BLaER1 treated with 17β-estradiol and CSF1 and Interleukin-3, amounts not matched to agents 10 nM and 100 nM (cell line): ENCODE measurements at regions not wholly inside any gene's neighbourhood (a gene's known extent, or its start where the extent isn't known, plus 50 kb on each side); places are given as distances from the start of the nearest gene placed in this dataset.
"Not testable (repeated sequence)": the region's sequence is repeated elsewhere in the genome, so short reads cannot be mapped to it uniquely, and the experiment has no call there.

Experiments used
- H3K27ac ChIP-seq, 11 experiments: shearing (Covaris generic); formaldehyde crosslinking; 2 replicates each; pipeline ENCODE4 v1.8.1; 2022
- H3K27me3 ChIP-seq, 11 experiments: shearing (Covaris generic); formaldehyde crosslinking; 2 replicates each; pipeline ENCODE4 v1.8.1; 2022
- H3K36me3 ChIP-seq, 11 experiments: shearing (Covaris generic); formaldehyde crosslinking; 2 replicates each; pipeline ENCODE4 v1.8.1; 2022
- H3K4me1 ChIP-seq, 10 experiments: shearing (Covaris generic); formaldehyde crosslinking; 2 replicates each; pipeline ENCODE4 v1.8.1; 2022
- H3K4me2 ChIP-seq, 11 experiments: shearing (Covaris generic); formaldehyde crosslinking; 2 replicates each; pipeline ENCODE4 v1.8.1; 2022
- H3K4me3 ChIP-seq, 10 experiments: shearing (Covaris generic); formaldehyde crosslinking; 2 replicates each; pipeline ENCODE4 v1.8.1; 2022
- H3K9ac ChIP-seq, 11 experiments: shearing (Covaris generic); formaldehyde crosslinking; 2 replicates each; pipeline ENCODE4 v1.8.1; 2022
- H3K9me3 ChIP-seq, 11 experiments: shearing (Covaris generic); formaldehyde crosslinking; replicated peaks in 1 of 11; 2 replicates each; pipeline ENCODE4 v1.8.1; 2022
- H4K20me1 ChIP-seq, 11 experiments: shearing (Covaris generic); formaldehyde crosslinking; 2 replicates each; pipeline ENCODE4 v1.8.1; 2022
- Cebpa-rat ChIP-seq, 11 experiments: shearing (Covaris generic); IDR thresholded peaks; 2 replicates each; pipeline ENCODE4 v1.8.1; 2022

- Histone ChIP-seq H3K9me3 (peaks cover 0 to 6% (median 0%) of the 10 kb centered on the region in 11 experiments; a peak in 1 of 22 replicates), H3K4me2 (no peak overlapping the region), H3K4me1 (0 out of 20 replicates have a peak, but pooled peaks cover 0 to 4% (median 0%) of the 10 kb centered on the region in 10 experiments), H3K9ac (no peak overlapping the region), H3K27me3 (no peaks in the 10 kb centered on the region), H3K36me3 (no peaks in the 10 kb centered on the region), H3K4me3 (no peak overlapping the region), H4K20me1 (no peaks in the 10 kb centered on the region), H3K27ac (no peak overlapping the region)
- no peak for TF ChIP-seq Cebpa-rat (IDR thresholded peaks at IDR 0.05)
Measured at GRCh38 chr1:189125694-189126093, 1352.0 kb downstream of the BRINP3 start.

DNA sequence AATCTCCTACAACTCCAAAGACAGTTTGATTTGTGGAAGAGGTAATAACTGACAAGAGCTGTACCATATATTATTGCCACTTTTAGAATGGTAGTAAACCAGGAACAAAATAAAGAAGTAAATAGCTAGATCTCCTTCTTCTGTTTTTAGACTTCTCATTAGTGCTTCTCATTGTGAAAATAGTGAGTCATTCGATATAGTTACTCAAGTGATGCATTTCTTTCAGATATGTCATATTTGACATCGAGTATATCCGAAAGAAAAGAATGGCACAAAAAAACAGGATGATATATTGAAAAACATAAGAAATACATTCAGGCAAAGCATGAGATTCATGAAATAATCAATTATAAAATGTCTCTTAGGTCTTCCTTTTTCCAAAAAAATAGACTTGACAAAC, 1346.1 kb downstream of the BRINP3 start:
- Histone ChIP-seq H3K4me3 (no peak overlapping the region), H3K4me2 (no peak overlapping the region), H3K27ac (no peak overlapping the region), H3K9ac (no peak overlapping the region), H3K27me3 (no peaks in the 10 kb centered on the region), H4K20me1 (no peaks in the 10 kb centered on the region), H3K36me3 (no peaks in the 10 kb centered on the region), H3K4me1 (no peaks in the 10 kb centered on the region), H3K9me3 (no peaks in the 10 kb centered on the region)
- no peak for TF ChIP-seq Cebpa-rat (IDR thresholded peaks at IDR 0.05)

GRCh38 chr1:189139748-189140147, 1337.9 kb downstream of the BRINP3 start:
- peaks cover 0 to 13% (median 8%) of the 10 kb centered on the region in 11 experiments; a peak in 15 of 22 replicates for H3K9me3 ChIP-seq
- H3K4me1 ChIP-seq, H3K27ac ChIP-seq, H3K36me3 ChIP-seq, H3K27me3 ChIP-seq, H3K9ac ChIP-seq, H4K20me1 ChIP-seq, H3K4me3 ChIP-seq, H3K4me2 ChIP-seq: not testable (repeated sequence)

- H3K27ac ChIP-seq = no peak overlapping the region
- no peaks in the 10 kb centered on the region for H4K20me1 ChIP-seq
- H3K9me3 ChIP-seq = peaks cover 0 to 13% (median 8%) of the 10 kb centered on the region in 11 experiments; a peak in 15 of 22 replicates
- H3K4me3 ChIP-seq = no peak overlapping the region
- H3K27me3 ChIP-seq = no peaks in the 10 kb centered on the region
- H3K9ac ChIP-seq = no peak overlapping the region
- H3K36me3 ChIP-seq = no peaks in the 10 kb centered on the region
- no peak overlapping the region; a peak in 1 of 22 replicates for H3K4me2 ChIP-seq
- TF ChIP-seq Cebpa-rat (IDR thresholded peaks at IDR 0.05) = no peak
- H3K4me1 ChIP-seq = 0 out of 20 replicates have a peak, but pooled peaks cover 0 to 6% (median 0%) of the 10 kb centered on the region in 10 experiments
Measured at GRCh38 chr1:189141056-189141455, 1336.6 kb downstream of the BRINP3 start.

DNA sequence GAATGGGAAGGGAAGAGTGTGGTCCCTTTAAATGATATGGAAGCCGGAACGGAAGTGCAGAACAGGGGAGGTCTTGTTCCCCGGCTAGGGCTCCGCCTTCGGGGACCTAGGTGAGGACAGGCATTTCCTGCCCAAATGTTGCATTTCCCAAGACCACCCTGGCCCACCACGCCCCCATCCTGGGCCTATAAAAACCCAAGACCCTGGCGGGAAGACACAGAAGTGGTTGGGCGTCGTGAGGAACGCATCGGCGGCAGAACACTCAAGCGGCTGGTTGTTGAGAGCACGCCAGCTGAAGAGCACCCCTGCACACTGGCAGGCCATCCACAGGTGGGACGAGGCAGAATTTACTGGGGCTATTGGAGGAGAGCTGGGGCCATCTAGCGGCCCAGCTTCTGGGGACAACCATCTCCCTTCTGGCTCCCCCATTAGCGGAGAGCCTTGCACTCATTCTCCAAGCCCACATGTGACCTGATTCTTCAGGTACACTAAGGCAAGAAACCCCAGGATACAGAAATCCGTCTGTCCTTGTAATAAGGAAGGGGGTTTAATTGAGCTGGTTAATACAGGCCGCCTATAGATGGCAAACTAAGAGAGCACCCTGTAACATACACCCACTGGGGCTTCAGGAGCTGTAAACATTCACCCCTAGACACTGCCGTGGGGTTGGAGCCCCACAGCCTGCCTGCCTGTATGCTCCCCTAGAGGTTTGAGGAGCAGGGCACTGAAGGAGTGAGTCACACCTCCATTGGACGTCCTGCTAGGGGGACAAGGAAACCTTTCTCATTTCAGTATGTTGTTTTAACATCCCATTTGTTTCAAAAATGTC, 1327.9 kb downstream of the BRINP3 start:
- no peak overlapping the region for H3K4me3 ChIP-seq
- no peaks in the 10 kb centered on the region for H3K36me3 ChIP-seq
- no peaks in the 10 kb centered on the region for H3K4me1 ChIP-seq
- no peak overlapping the region for H3K27ac ChIP-seq
- H4K20me1 ChIP-seq = no peaks in the 10 kb centered on the region
- no peaks in the 10 kb centered on the region for H3K9me3 ChIP-seq
- no peaks in the 10 kb centered on the region for H3K27me3 ChIP-seq
- no peak overlapping the region for H3K9ac ChIP-seq
- no peak for TF ChIP-seq Cebpa-rat (IDR thresholded peaks at IDR 0.05)
- H3K4me2 ChIP-seq = no peak overlapping the region

GRCh38 chr1:189150624-189151023, 1327.0 kb downstream of the BRINP3 start:
- no peaks in the 10 kb centered on the region for H4K20me1 ChIP-seq
- H3K4me3 ChIP-seq = no peak overlapping the region
- H3K36me3 ChIP-seq = no peaks in the 10 kb centered on the region
- no peak overlapping the region for H3K9ac ChIP-seq
- TF ChIP-seq Cebpa-rat (IDR thresholded peaks at IDR 0.05) = no peak
- H3K9me3 ChIP-seq = no peaks in the 10 kb centered on the region
- H3K27ac ChIP-seq = no peak overlapping the region
- no peaks in the 10 kb centered on the region for H3K27me3 ChIP-seq
- no peaks in the 10 kb centered on the region for H3K4me1 ChIP-seq
- no peak overlapping the region for H3K4me2 ChIP-seq

GRCh38 chr1:189151361-189151760, 1326.3 kb downstream of the BRINP3 start:
- no peak overlapping the region for H3K9ac ChIP-seq
- H3K36me3 ChIP-seq = no peaks in the 10 kb centered on the region
- no peak for TF ChIP-seq Cebpa-rat (IDR thresholded peaks at IDR 0.05)
- no peak overlapping the region for H3K4me3 ChIP-seq
- H4K20me1 ChIP-seq = no peaks in the 10 kb centered on the region
- H3K4me2 ChIP-seq = no peak overlapping the region
- no peaks in the 10 kb centered on the region for H3K9me3 ChIP-seq
- H3K4me1 ChIP-seq = no peaks in the 10 kb centered on the region
- no peak overlapping the region for H3K27ac ChIP-seq
- no peaks in the 10 kb centered on the region for H3K27me3 ChIP-seq

- Histone ChIP-seq H3K9me3 (no peaks in the 10 kb centered on the region), H3K27ac (no peak overlapping the region), H4K20me1 (no peaks in the 10 kb centered on the region), H3K4me2 (no peak overlapping the region), H3K36me3 (no peaks in the 10 kb centered on the region), H3K27me3 (no peaks in the 10 kb centered on the region), H3K9ac (no peak overlapping the region), H3K4me1 (no peaks in the 10 kb centered on the region), H3K4me3 (no peak overlapping the region)
- TF ChIP-seq Cebpa-rat (IDR thresholded peaks at IDR 0.05) = no peak
Measured at GRCh38 chr1:189152685-189153084, 1325.0 kb downstream of the BRINP3 start.

- Histone ChIP-seq H4K20me1 (no peaks in the 10 kb centered on the region), H3K27me3 (no peaks in the 10 kb centered on the region), H3K4me2 (no peak overlapping the region), H3K9ac (no peak overlapping the region), H3K36me3 (no peaks in the 10 kb centered on the region), H3K9me3 (no peaks in the 10 kb centered on the region), H3K4me3 (no peak overlapping the region), H3K27ac (no peak overlapping the region), H3K4me1 (no peaks in the 10 kb centered on the region)
- no peak for TF ChIP-seq Cebpa-rat (IDR thresholded peaks at IDR 0.05)
Measured at GRCh38 chr1:189158155-189158554, 1319.5 kb downstream of the BRINP3 start.

DNA sequence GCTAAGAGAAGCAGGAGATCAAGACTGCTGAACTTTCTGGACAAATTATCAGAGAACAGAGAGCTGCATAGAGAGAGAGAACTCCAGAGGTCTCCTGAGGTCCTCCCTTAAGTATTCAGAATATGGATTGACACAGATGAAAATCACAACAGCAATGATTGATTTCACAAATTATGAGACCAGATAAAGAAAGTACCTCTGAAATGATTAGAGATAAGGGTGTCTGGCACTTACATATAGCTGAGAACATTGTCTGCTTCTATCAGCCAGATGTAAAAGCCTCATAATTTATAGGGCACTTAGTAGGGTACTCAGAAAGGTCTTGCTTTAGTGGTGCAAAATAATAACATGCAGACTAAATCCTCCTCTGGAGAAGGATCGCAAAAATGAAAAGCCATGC, 1301.8 kb downstream of the BRINP3 start:
- no peaks in the 10 kb centered on the region for H3K4me1 ChIP-seq
- no peaks in the 10 kb centered on the region for H4K20me1 ChIP-seq
- no peaks in the 10 kb centered on the region for H3K9me3 ChIP-seq
- no peak overlapping the region for H3K4me2 ChIP-seq
- H3K27ac ChIP-seq = no peak overlapping the region
- no peaks in the 10 kb centered on the region for H3K36me3 ChIP-seq
- H3K4me3 ChIP-seq = no peak overlapping the region
- no peaks in the 10 kb centered on the region for H3K27me3 ChIP-seq
- H3K9ac ChIP-seq = no peak overlapping the region
- TF ChIP-seq Cebpa-rat (IDR thresholded peaks at IDR 0.05) = no peak
